ENCODE measurements at regions not wholly inside any gene's neighbourhood (a gene's known extent, or its start where the extent isn't known, plus 50 kb on each side); places are given as distances from the start of the nearest gene placed in this dataset.

DNA sequence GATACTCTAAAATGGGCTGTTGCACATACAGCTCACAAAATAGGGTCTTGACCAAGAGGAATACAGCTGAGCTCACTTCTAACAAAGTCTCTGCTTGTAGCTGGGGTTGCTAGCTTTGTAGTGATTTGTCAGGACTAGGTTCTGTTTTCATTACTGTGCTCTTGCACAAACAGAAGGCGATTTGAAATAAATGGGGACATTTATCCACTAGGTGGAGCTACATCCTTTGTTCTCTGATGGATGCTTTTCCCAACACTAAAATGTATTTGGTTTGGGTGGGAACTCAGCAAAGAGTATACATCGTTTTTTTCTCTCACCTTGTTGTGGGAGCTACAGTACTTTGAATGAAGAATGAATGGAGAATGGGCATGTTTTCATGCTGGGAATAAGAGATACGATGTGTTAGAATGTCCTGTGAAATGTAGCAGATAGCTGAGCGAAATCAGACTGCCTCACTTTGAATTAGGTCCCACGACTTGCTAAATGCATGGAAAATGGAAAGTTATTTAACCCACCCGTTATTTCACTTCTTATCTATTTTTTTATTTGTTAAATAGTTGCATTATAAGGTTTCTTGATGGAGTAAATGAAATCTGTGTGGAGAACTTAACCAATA is 494.7 kb upstream of the MAP3K7 start:
- Histone ChIP-seq H3K4me1 (no peaks in the 10 kb centered on the region), H3K4me3 (no peak overlapping the region), H3K36me3 (no peaks in the 10 kb centered on the region), H3K27ac (no peak overlapping the region), H3K27me3 (no peaks in the 10 kb centered on the region), H3K9me3 (no peaks in the 10 kb centered on the region)
- intact Hi-C loops (cut with DNase I; ENCODE audit: low total_unique reads) = no loop called here
- DNase-seq = no peak
- TF ChIP-seq, protein P1, sequence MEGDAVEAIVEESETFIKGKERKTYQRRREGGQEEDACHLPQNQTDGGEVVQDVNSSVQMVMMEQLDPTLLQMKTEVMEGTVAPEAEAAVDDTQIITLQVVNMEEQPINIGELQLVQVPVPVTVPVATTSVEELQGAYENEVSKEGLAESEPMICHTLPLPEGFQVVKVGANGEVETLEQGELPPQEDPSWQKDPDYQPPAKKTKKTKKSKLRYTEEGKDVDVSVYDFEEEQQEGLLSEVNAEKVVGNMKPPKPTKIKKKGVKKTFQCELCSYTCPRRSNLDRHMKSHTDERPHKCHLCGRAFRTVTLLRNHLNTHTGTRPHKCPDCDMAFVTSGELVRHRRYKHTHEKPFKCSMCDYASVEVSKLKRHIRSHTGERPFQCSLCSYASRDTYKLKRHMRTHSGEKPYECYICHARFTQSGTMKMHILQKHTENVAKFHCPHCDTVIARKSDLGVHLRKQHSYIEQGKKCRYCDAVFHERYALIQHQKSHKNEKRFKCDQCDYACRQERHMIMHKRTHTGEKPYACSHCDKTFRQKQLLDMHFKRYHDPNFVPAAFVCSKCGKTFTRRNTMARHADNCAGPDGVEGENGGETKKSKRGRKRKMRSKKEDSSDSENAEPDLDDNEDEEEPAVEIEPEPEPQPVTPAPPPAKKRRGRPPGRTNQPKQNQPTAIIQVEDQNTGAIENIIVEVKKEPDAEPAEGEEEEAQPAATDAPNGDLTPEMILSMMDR (IDR thresholded peaks at IDR 0.05) = peak; percentile 31 to 39

DNA sequence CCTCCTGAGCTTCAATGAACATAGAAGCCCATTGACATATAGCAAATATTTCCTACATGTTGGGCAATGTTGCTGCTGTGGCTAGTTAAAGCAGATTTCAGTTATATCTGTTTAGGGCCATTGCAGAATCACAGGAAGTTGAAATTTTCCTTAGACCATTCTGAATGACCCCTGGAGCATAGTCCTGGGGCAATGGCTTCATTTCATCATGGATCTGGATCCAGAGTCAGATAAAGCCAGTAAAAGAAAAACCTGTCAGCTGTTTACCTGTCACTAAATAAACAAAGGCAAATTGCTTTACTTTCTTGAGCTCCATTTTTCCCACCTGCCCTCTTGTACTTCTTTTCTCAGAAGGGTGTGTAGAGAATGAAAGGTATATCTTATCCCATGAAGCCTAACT is 494.0 kb upstream of the MAP3K7 start:
- Histone ChIP-seq H3K9me3 (no peaks in the 10 kb centered on the region), H3K27me3 (no peaks in the 10 kb centered on the region), H3K27ac (no peak overlapping the region), H3K36me3 (no peaks in the 10 kb centered on the region), H3K4me1 (no peaks in the 10 kb centered on the region), H3K4me3 (no peak overlapping the region)
- TF ChIP-seq, protein P1 (IDR thresholded peaks at IDR 0.05) = no peak
- intact Hi-C loops (cut with DNase I; ENCODE audit: low total_unique reads) = no loop called here
- DNase-seq = no peak

DNA sequence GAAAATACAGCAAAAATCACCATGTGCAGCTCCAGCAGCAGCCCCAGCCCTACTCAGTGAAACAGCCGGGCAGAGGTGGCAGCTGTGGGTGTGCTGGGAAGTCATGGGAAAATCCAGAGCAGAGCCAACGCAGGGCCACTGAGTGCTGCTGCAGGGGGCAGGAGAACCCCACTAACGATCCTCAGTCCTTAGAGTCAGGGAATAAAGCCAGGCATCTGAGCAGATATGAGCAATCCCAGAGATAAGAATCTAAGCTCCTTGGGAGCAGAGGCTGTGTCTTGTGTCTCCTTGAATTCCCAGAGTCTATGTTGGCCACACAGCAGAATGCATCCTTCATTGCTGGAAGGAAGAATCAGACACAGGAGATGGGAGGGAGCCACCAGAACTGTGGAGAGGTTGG is 493.1 kb upstream of the MAP3K7 start:
- no peaks in the 10 kb centered on the region for H3K27me3 ChIP-seq
- H3K4me3 ChIP-seq = no peak overlapping the region
- no peak for DNase-seq
- no peak overlapping the region for H3K27ac ChIP-seq
- no peaks in the 10 kb centered on the region for H3K36me3 ChIP-seq
- H3K9me3 ChIP-seq = no peaks in the 10 kb centered on the region
- intact Hi-C loops (cut with DNase I; ENCODE audit: low total_unique reads) = no loop called here
- H3K4me1 ChIP-seq = no peaks in the 10 kb centered on the region
- TF ChIP-seq, protein P1 (IDR thresholded peaks at IDR 0.05) = no peak

DNA sequence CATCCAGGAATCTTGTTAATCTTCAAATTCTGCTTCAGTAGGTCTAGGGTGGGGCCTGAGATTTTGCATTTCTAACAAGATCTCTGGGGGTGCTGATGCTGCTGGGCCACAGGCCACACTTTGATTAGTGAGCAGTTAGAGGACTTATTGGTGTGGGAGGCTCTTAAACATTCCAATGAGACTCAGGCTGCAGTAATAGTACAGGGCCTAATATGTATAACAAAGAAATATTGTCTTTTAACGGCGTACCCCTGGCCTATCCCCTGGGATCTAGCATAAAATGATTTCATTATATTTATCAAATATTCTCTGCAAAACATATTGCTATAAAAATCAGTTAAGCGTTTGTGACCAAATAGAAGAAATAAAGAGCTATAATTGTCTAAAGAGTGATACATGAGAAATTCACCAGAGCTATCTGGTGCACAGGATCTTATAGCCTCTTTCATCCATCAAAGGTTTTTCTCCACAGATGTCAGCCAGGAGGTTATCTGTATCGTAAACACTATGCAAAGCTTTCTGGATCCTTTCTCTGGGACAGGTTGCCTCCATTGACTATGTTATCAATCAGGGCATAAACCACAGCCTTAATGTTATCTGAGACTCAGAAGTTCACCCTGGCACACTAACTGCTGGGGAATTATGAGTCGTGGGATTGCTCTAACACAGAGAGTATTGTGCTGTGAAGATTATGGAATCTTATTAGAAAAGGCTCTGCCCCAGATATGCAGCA is 488.5 kb upstream of the MAP3K7 start:
- TF ChIP-seq, protein P1 (IDR thresholded peaks at IDR 0.05) = no peak
- no peak for DNase-seq
- H3K4me1 ChIP-seq = no peaks in the 10 kb centered on the region
- no peaks in the 10 kb centered on the region for H3K27me3 ChIP-seq
- H3K36me3 ChIP-seq = no peaks in the 10 kb centered on the region
- H3K27ac ChIP-seq = no peak overlapping the region
- intact Hi-C loops (cut with DNase I; ENCODE audit: low total_unique reads) = no loop called here
- no peaks in the 10 kb centered on the region for H3K9me3 ChIP-seq
- H3K4me3 ChIP-seq = no peak overlapping the region

DNA sequence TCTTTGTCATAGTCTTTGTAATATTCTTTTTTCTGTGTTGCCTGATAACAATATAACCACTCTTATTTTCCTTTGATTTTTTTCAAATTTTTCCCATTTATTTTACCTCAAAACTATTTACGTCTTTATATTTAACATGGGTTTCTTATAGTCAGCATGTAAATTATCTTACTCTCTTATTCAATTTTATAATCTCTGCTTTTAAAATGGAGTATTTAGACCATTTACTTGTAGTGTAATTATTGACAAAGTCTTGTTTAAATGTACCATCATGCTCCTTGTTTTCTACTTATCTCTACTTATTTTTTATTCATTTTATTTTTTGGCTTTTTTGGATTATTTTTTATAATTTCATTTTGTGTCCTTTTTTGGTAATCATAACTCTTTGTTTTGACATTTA is 476.5 kb upstream of the MAP3K7 start:
- DNase-seq = no peak
- Histone ChIP-seq H3K36me3 (no peaks in the 10 kb centered on the region), H3K27ac (no peak overlapping the region), H3K27me3 (no peaks in the 10 kb centered on the region), H3K4me3 (no peak overlapping the region), H3K9me3 (no peaks in the 10 kb centered on the region), H3K4me1 (no peaks in the 10 kb centered on the region)
- intact Hi-C loops (cut with DNase I; ENCODE audit: low total_unique reads) = no loop called here
- TF ChIP-seq, protein P1 (IDR thresholded peaks at IDR 0.05) = no peak
